ENCODE measurements at regions not wholly inside any gene's neighbourhood (a gene's known extent, or its start where the extent isn't known, plus 50 kb on each side); places are given as distances from the start of the nearest gene placed in this dataset.

DNA sequence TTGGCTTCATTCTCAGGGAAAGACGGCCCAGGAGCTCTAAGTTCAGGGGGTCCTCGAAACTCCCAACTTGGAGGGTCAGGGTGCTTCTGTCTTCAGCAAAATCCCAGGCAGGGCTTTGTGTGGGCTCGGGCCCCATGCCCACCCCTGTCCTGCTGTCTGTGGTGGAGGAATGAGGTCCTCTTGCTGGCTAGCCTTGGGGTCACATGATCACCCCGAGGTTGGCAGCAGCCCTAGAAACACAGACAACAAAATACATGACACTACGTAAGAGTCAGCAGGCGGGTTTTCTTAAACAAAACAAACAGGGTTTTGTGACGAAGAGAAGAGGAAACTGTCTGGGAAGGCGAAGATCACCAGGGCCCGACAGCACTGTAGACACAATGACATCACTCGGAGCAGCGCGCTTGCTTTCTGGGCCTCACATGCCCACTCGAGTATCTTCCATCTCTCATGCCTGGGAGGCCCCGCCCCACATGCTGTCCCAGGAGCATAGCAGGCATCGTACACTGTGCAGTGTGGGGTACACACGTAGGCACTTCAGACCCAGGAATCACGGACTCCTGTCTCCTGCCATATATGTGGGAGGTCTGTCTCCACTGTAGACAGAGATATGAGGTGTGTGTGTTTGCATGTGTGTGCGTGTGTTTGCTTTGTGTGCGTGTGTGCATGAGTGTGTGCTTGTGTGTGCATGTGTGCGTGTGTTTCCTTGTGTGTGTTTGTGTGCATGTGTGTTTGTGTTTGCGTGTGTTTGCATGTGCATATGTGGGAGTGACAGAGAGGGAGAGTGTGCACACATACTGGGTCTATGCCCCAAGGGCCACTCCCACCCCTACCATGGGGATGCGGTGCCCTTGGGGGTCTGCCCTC lies 94.7 kb downstream of the SIK1 start:
- no peak for DNase-seq

DNA sequence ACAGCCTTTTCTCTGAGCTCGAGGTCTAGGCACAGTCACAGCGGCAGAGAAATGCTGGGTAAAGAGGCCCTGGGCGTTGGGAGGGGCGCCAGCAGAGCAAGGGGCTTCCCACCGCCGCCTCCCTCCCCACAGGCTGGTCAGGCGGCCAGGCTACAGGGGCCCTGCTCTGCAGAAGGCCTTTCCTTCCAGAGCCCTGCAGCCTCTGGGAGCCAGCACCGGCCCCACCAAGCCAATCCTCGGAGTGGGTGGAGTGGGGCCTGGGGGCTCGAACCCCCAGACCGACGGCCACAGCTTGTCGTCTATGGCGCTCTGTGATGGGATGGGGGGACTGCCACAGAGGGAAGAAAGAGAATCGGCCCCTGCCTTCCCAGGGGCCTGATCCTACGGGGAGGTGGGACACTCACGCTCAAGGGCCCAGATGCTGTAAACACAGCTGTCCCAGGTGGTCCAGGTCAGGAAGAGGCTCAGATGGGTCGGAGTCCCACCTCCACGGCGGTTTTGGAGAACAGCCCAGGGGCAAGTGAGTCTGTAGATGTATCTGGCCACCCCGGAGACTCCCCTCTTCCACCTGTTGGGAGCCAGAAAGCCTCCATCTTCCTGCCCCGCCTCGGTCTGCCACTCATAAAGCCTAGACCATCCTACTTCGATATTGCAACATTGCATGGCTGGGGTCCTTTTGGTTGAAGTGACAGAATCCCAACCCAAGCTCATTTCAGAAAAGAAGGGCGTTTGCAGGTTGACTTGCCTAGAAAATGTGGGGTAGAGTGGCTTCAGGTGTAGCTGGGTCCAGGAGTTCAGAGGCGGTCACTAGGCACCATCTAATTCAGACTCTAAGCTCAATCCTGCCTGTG lies 95.6 kb downstream of the SIK1 start:
- DNase-seq, result no peak

DNA sequence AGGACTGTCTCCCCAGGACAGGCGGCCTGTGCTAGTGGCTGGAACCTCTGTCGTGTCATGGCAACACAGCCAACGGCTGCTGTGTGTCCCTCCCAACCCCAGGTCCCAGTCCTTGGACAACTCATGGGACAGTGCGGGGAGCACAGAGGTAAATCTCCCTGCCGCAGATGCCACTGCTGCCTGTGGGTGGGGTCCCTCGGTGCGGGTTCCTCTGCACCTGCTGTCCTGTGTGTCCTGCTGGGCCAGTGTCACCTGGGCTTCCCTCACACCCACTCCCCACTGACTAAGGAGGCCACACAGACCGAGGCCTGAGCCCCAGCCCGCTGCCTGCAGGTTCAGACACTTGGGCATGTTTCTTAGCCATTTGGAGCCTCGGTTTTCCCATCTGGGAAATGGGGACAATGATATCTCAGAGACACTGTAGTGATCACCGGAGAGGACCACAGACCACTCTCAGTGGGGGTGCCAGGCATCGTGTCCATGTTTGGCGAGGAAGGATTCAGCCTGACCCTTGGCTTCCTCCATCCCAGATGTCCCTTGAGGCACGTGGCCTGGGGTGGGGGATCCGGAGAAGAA lies 96.5 kb downstream of the SIK1 start:
- no peak for DNase-seq

DNA sequence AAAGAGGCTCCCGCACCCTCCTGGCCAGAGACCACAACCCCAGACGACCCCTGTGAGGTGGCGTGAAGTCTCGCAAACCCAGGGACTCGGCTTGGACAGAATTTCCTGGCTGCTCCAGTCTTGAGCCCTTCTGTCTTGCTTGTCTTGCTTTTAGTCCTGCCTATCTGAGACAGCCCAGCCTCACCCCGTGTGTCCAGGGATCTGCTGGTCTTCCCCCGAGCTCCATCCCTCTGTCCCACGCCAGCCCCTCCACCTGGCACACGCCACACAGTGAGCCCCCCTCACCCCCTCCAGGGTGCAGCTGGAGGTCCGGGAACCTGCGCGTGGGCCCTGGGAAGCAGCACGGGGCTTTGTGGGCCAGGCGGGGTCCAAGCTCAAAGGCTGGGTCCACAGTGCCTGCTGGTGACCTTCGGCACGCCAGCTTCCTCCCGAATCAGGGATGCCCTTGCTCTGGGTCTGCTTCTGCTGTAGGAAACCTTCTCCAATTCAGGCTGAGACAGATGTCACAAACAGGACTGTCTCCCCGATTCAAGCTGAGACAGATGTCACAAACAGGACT lies 97.1 kb downstream of the SIK1 start:
- no peak for DNase-seq

DNA sequence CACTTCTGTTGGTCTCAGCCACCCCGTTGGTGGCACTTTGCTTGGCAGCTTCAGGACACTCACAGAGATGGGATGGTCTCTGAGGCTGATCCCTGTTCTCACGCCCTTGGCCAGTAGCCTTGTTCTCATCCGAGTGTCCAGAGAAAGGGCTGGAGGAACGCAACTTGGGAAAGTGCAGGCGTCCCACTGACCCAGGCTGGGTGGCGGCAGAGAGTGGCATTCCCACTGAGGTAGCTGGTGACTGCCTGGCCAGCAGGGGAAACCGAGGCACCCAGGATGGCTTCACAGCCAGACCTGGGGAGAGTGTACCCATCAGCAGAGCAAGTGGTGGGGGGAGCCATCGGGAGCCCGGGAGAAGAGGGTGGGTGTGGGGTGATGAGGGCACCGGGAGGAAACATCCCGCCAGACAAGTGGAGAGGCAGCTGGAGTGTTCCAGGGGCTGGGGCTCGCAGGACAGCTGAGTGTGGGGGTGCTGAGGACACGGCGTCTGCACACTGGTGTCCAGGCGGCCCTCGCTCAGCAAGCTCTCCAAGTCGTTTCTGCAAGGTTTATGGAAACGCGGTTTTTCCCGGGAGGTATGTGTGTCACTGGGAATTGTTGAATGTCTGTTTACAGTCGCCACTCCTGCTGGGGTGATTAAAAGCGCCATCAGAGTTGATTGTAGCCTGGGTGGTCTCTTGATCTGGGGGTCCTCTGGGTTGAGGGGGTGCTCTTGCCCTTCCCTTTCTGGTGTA lies 97.8 kb downstream of the SIK1 start:
- no peak for DNase-seq

DNA sequence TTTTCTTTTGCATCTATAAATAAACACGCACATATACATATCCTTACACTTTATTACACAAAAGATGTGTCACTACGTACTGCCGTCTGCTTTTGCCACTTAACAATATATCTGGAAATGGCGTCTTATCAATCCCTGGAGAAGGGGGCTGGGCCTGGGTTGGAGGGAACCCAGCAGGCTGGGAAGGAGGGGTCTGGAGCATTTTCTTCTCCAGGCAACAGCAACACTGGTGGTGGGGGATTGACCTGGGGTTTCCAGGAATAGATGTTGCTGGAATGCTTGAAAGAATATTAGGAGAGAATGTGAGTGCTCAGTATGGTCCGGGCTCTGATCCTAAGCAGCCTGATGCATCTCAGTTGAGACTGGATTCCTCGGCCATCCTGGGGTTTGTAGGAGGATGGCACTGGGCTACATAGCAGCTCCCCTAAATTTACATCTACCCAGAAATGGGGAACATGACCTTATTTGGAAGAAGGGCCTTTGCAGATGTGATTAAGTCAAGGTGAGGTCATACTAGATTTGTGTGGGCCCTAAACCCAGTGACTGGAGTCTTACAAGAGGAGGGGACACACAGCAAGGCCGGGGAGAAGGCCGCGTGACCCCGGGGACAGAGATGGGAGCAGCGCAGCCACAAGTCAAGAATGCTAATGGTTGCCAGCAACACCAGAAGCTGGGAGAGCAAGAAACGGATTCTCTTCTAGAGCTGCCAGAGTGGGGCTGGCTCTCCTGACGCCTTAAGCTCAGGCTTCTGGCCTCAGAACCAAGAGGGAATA lies 98.6 kb downstream of the SIK1 start:
- DNase-seq, result no peak

DNA sequence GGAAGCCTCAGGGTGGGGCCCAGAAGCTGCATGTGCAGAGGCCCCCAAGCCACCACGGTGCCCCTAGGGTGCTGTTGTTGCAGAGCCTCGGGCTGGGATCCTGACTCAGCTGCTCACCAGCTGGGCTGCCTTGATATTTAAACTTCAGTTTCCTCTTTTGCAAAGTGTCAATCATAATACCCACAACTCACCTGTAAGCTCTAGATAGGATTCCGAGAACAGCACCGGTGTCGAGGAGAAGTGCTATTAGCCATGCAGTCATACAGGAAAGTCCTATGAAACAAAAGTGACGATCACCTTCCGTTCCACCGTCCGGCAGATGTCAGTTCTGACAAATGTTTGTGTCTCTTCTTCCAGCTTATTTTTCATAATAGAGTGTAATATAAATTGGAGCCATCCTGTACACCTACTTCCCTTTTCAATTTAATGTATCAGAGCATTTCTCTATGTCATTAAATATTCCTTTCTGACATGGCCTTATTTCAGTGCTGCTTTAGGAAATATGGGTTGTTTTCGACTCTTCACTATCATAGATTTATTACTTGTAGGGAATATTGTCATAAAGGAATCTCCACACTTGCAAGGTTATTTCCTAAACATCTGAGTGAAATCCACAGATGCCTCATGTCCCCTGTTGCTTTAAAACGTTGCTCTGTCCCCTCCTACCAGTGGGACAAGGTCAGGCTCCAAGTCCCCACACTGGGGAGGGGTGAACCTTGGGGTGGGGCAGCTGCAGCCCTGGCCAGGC lies 100.8 kb downstream of the SIK1 start:
- no peak for DNase-seq

DNA sequence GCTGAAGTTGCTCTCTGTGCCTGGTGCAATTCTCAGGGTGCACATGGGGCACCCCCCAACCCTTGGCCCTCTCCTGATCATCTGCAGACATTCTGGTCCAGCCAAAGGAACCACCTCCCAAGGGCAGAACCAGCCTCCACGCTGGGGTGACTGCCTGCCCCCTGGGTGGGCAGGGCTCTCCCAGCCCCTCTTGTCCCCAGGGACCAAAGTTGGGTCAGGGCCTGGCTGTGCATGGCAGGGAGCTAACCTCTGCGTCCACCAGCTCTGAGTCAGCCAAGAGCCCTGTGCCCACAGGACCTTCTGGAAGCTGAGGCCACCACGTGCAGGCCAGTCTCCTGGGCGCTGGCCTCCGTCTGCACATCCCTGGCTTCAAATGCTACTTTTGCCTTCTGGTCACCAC lies 101.9 kb downstream of the SIK1 start:
- no peak for DNase-seq

DNA sequence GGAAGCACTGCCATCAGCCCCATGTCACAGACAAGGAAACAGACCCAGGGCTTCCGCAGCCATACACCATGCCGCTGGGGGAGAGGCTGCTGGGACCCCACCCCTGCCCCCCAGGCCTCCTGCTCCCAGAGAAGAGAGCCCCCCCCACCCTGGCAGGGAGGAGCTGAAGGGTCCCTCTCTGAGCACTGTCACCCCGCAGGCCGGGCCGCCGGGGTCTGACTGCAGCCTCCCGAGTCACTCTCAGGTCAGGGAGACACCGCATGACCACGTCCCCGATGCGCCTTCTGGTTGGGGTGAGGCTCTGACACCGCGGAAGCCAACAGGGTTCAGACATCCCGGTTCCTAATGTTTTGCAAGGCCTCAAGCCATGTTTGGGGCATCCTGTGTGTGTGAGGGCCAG lies 102.3 kb downstream of the SIK1 start:
- no peak for DNase-seq

DNA sequence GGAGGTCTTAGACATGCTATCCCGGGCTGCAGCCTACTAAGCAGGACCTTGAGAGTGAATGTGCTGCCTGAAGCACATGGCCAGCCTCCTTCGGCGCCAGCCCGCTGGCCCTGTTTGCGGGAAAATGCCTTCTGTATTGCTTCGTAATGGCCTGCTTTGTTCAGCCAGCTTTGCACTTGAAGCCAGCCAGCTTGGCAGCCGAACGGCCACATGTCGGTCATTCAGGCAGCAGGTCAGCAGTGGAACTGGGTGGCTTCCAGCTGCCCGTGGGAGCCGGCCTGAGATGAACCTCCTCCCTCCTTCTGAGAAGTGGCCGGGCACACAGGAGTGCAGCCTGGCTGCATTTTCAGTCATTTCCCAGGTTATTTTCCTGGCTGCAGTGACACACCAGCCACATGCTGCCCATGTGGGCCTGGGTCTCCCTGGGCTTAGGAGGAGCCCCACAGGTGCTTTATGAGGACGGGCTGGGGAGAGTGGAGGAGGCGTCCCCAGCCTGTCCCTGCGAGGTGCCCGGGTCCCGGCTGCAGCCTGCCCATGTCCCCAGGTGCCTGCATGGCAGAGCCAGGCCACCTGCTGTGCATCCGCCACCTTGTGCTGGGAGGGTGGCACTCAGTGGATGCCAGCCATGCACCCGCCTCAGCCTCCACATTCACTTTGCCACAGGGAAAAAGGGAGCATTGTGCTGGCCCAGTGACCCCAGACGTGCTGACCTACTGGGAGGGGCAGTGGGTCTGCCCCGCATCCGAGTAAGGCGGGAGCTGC lies 103.5 kb downstream of the SIK1 start:
- DNase-seq, result peak; percentile 62

DNA sequence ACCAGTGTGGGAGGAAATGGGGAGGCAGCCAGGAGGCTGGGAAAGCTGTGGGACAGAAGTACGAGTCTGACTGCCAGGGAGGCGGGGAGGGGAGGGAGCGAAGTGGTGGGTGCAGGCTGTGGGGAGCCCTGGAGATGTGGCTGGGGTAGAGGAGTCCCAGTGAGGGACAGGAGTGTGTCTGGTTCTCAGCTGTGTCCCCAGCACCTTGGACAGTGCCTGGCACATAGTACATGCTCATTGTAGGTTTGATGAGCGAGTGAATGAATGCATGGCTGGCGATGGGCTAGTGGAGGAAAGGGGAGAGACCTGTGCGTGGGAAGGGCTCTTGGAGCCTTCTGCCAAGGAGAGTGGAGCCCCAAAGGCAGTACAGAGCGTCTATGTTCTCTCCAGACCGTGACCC lies 104.1 kb downstream of the SIK1 start:
- no peak for DNase-seq

DNA sequence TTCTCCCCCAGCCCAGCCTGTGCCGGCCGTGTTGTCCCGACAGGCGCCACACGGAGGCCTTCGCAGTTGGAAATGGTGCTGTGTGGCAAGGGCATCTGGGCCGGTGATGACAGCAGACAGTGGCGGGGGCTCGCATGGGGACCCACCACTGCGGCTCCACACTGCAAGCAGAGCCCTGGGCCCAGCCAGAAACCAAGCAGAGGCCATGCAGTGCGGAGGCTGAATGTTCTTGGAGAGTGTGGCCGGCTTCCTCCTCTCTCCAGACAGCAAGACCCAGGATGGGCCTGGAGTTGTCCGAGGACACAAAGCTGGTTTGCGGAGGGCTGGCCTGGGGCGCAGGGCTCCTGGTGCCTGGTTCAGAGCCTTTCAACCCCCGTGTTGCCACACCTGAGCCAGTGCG lies 104.6 kb downstream of the SIK1 start:
- DNase-seq, result no peak

DNA sequence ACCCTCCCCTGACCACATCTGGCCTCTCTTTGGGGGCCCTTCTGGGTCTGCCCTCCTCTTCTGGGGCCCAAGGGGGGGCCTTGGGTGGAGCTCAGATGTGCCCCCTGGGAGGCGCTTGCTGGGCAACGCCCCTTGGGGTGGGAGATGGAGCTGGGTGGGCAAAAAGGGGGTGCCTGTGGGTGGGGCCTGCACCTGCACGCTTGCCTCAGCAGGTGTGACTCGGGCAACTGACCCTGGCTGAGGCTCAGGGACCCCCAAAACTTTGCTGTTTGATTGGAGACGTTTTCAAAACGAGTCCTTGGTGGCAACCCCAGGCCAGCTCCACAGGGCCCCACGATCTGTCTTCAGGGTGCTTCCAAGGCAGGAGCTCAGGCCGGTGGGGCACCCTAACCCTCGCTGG lies 105.3 kb downstream of the SIK1 start:
- DNase-seq, result no peak

DNA sequence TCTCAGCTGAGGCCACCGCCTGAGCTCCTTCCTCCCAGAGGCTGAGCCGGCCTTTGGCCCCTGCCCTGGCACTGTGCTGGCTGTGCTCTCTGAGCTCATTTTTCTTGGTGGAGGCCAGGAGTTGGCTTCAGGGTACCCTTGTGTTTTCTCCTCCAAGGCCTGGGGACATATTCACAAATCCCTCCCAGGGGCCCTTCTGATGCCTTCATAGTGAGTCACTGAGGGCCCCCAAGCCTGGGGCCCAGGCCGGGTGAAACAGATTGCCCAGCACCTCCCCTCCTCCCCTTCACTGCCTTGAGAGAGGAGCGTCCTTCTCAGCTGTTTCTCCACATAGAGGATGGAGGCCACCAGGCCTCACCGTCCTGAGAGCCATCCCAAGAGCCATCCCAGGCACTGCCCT lies 105.8 kb downstream of the SIK1 start:
- no peak for DNase-seq

DNA sequence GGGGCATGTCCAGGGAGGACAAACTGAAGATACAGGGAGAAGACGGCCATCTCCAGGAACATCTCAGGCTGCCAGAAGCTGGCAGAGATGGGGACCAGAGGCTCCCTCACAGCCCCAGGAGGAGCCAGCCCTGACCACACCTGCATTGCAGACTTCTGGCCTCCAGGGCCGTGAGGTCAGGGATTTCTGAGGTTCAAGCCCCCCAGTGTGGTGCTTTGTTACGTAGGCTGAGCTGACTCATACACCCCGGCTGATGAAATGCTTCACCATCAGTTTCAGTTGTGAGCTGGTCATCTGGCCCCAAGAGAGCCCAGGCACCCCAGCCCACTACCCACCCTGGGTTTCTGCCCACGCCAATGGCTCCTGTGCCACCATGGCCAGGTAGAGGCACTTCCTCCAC lies 106.4 kb downstream of the SIK1 start:
- no peak for DNase-seq

DNA sequence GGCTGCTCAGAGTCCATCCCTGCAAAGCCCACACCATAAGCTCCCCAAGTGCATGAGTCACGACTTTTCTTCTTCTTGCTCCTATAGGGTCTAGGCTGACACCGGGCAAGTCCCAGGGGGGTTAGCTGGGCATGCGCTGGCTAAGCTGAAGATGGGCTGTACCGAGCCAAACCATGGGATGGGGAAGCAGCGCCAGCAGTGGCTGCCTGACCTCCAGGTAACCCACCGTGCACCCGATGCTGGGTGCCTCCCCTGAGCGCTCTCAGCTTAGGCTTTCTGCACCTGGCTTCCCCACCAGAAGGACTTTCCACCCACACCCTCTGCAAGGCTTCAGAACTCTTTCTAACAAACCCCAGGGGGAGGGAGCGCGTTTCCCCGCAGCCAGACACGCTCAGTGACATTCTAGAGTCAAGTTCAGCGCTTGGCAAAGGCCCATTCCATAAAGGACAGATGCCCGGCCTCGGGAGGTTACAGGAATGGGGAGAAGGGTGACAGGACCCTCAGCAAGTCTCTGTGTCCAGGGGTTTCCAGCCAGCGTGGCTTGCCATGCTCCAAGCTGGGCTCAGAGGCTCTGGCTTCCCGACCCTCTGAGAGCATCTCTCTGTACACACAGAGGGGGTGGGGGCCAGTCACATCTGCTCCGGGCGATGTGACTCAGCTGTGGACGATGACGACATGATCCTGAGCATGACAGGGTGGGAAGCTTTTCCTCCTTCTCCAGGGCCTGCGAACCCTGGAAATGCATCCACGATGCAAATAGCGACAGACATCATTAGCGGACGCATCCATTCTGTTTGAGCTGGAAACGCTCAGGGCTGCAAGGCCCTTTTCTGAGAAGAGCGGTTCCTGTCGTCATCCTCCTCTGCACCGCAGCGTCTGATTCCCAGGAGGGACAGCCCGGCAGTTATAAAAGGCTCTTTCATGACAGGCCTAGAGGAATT lies 107.8 kb downstream of the SIK1 start:
- peak; percentile 26 for DNase-seq

DNA sequence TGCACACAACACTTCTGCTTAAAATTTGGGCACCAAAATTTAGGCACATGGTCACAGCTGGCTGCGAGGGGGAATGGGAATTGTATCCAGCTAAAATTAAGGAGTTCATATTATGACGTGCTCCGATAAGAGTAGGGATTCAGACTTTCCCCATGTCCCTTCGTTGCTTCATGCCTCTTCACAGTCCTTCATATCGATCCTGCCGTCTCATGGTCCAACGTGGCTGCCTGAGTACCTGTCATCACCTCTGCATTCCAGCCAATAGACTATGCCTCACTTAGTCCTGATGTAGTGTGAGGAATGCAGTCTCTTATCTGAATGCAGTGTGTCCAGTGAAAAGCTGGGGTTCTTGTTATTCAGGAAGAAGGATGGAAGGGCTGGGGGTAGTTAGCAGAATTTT lies 108.6 kb downstream of the SIK1 start:
- DNase-seq, result no peak

DNA sequence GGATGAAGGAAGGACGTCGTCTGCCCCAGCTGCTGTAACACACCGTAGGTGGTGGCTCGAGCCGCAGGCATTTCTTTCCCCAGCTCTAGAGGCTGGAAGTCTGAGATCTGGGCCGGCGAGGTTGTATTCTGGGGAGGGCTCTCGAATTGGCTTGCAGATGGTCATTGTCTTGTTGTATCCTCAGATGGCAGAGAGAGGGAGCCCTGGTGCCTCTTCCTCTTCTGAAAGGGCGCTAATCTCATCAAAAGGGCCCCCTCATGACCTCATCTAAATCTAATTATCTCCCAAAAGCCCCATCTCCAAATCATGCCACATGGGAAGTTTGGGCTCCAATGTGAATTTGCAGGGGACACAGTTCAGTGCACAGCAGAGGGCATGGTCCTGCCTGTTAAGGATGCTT lies 109.0 kb downstream of the SIK1 start:
- DNase-seq, result no peak

DNA sequence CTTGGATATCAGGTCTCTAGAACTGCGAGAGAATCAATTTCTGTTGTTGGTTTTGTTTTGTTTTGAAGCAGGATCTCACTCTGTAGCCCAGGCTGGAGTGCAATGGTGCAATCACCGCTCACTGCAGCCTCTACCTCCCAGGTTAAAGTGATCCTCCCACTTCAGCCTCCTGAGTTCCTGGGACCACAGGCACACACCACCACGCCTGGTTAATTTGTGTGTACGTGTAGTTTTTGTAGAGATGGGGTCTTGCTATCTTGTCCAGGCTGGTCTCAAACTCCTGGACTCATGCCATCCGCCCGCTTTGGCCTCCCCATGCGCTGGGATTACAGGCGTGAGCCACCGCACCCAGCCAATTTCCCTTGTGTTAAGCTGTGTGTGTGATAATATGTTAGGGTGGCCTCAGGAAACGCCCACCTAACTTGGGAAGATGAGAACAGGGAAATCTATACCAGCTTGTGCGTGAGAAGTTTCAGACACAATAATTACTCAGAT lies 109.6 kb downstream of the SIK1 start:
- no peak for DNase-seq

Data from NCI-H1092 (cell line).